IPS-15b (cell line): ENCODE measurements at regions not wholly inside any gene's neighbourhood (a gene's known extent, or its start where the extent isn't known, plus 50 kb on each side); places are given as distances from the start of the nearest gene placed in this dataset.
"Not testable (repeated sequence)": the region's sequence is repeated elsewhere in the genome, so short reads cannot be mapped to it uniquely, and the experiment has no call there.

Experiments used
- H3K27me3 ChIP-seq: one replicate; pipeline ENCODE4 v1.6.1; 2013; ENCODE audit warnings: low read length; ENCODE audit not compliant: control insufficient read depth, insufficient read depth
- H3K36me3 ChIP-seq: one replicate; pipeline ENCODE4 v1.6.1; 2013; ENCODE audit warnings: low read length; ENCODE audit not compliant: control insufficient read depth, insufficient read depth
- H3K4me1 ChIP-seq: one replicate; pipeline ENCODE4 v1.6.1; 2013; ENCODE audit warnings: mild to moderate bottlenecking, low read length; ENCODE audit not compliant: control insufficient read depth, insufficient read depth
- H3K4me3 ChIP-seq: one replicate; pipeline ENCODE4 v1.5.1; 2013; ENCODE audit warnings: low read depth, low read length
- H3K9ac ChIP-seq: one replicate; pipeline ENCODE4 v1.6.1; 2013; ENCODE audit warnings: low read depth, mild to moderate bottlenecking, low read length
- H3K9me3 ChIP-seq: one replicate; pipeline ENCODE4 v1.6.1; 2013; ENCODE audit warnings: mild to moderate bottlenecking, low read length; ENCODE audit not compliant: control insufficient read depth, insufficient read depth

DNA sequence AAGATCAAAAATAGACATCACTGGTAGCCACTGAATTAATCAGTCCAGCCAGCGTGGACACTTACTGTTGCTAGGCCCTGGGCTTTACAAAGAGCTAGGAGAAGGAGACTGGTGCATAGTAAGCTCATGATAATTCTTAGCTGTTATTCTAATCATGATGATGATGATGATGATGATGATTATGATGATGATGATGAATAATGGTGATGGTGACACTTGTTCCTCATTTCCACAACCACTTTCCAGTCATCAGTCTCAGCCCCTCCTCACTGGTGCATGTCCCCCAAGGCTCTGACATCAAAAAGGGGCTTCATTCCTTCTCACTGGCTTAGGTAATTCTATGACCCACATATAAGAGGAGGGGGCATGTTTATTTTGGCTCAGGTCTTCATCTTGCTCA, 701.0 kb downstream of the PTPRU start:
- Histone ChIP-seq H3K4me3 (no peak overlapping the region), H3K9ac (no peak overlapping the region), H3K9me3 (no peaks in the 10 kb centered on the region), H3K27me3 (no peaks in the 10 kb centered on the region), H3K36me3 (no peaks in the 10 kb centered on the region), H3K4me1 (no peaks in the 10 kb centered on the region)

- Histone ChIP-seq H3K9me3 (no peaks in the 10 kb centered on the region), H3K9ac (no peak overlapping the region), H3K36me3 (no peaks in the 10 kb centered on the region), H3K4me3 (no peak overlapping the region), H3K27me3 (no peaks in the 10 kb centered on the region), H3K4me1 (peaks cover 7% of the 10 kb centered on the region)
These were observed 699.8 kb downstream of the PTPRU start for GRCh38 chr1:29936031-29936544.

- peaks cover 7% of the 10 kb centered on the region for H3K4me1 ChIP-seq
- no peaks in the 10 kb centered on the region for H3K9me3 ChIP-seq
- no peak overlapping the region for H3K4me3 ChIP-seq
- no peak overlapping the region for H3K9ac ChIP-seq
- no peaks in the 10 kb centered on the region for H3K27me3 ChIP-seq
- H3K36me3 ChIP-seq: no peaks in the 10 kb centered on the region
These were observed 698.0 kb downstream of the PTPRU start for GRCh38 chr1:29934255-29934772.

GRCh38 chr1:29933067-29933466, 696.7 kb downstream of the PTPRU start:
- peaks cover 7% of the 10 kb centered on the region for H3K4me1 ChIP-seq
- H3K27me3 ChIP-seq: no peaks in the 10 kb centered on the region
- no peak overlapping the region for H3K9ac ChIP-seq

DNA sequence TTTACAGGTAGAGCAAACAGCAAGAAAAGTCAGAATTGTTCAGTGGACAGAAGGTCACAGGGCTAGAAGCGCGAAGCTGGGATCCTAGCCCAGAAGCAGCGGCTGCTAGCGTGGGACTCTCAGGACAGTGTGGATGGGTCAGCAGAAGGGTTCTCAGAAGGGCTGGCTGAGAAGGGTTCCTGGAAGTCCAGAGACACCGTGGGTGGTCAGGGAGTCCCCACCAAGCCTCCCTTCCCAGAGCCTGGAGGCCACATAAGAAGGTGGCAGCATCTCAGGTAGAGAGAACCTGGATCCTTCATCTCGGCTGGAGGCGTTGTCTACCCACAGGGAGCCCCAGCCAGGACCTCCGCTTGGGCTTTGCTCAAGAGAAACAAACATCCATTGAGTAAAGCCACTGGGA, 696.3 kb downstream of the PTPRU start:
- Histone ChIP-seq H3K9me3 (no peaks in the 10 kb centered on the region), H3K4me3 (no peak overlapping the region), H3K4me1 (peaks cover 7% of the 10 kb centered on the region), H3K9ac (no peak overlapping the region), H3K36me3 (no peaks in the 10 kb centered on the region), H3K27me3 (no peaks in the 10 kb centered on the region)

More at GRCh38 chr1:29933067-29933466, 696.7 kb downstream of the PTPRU start:
- no peaks in the 10 kb centered on the region for H3K36me3 ChIP-seq
- no peaks in the 10 kb centered on the region for H3K9me3 ChIP-seq
- no peak overlapping the region for H3K4me3 ChIP-seq

DNA sequence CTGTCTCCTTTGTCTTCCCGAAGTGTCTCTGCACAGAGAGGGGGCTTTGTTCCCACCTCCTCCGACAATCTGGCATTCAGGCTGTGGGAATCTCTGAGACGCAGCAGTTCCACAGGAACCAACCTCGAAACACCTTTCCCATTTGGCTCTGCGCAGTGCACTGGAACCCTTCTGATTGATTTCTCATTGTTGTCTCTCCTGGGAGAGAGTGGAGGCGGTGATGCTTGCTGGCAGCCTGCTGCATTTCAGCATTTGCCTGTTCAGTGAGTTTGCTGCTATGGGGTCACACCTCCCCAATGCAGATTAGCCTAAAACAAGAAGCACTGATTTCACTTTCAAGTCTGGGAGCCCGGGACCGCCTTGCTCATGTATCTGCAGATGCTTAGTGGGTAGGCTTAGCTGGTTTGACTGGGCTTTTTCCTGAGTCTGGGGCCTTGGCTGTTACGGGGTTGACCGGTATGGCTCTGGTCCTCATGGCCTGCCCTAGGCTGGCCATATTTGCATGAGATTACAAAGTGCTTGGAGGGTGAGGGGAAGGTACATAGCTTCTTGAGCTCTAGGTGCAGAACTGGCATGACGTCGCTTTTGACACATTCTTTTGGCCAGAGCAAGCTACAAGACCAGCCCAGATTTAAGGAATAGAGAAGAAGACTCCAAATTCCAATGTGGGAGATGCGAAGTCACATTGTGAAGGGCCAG, 695.3 kb downstream of the PTPRU start:
- Histone ChIP-seq H3K36me3 (no peaks in the 10 kb centered on the region), H3K4me1 (peaks cover 7% of the 10 kb centered on the region), H3K9me3 (no peaks in the 10 kb centered on the region), H3K27me3 (no peaks in the 10 kb centered on the region), H3K4me3 (no peak overlapping the region), H3K9ac (no peak overlapping the region)

GRCh38 chr1:29925058-29925457, 688.7 kb downstream of the PTPRU start:
- H3K9me3 ChIP-seq: no peaks in the 10 kb centered on the region
- H3K4me3 ChIP-seq: no peak overlapping the region
- peaks cover 8% of the 10 kb centered on the region for H3K4me1 ChIP-seq
- no peaks in the 10 kb centered on the region for H3K36me3 ChIP-seq
- H3K27me3 ChIP-seq: no peaks in the 10 kb centered on the region
- H3K9ac ChIP-seq: no peak overlapping the region

DNA sequence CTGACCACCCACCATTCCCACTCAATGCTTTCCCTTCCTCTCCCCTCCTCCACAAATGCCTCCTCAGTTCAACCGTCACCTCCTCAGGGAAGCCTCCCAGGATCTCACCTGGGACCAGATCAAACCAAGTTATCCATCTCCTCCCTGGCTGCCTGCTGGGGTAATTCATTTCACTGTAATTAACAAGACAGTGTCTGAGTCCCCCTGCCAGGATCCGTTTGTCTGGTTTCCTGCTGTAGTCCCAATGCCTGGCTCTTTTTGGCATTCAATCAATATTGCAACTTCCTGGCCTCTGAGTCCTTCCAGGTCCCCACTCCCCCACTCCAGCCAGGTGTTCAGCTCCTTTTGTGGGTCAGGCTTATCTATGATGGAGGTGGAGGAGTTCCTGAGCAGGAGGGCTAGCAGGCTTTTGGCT, 687.7 kb downstream of the PTPRU start:
- Histone ChIP-seq H3K9ac (no peak overlapping the region), H3K27me3 (no peaks in the 10 kb centered on the region), H3K9me3 (no peaks in the 10 kb centered on the region), H3K36me3 (no peaks in the 10 kb centered on the region), H3K4me3 (no peak overlapping the region), H3K4me1 (peaks cover 8% of the 10 kb centered on the region)

GRCh38 chr1:29921741-29922140, 685.4 kb downstream of the PTPRU start:
- H3K9ac ChIP-seq: no peak overlapping the region
- no peak overlapping the region for H3K4me3 ChIP-seq
- H3K4me1 ChIP-seq: peaks cover 8% of the 10 kb centered on the region
- no peaks in the 10 kb centered on the region for H3K36me3 ChIP-seq
- no peaks in the 10 kb centered on the region for H3K27me3 ChIP-seq
- H3K9me3 ChIP-seq: no peaks in the 10 kb centered on the region

- H3K9ac ChIP-seq: no peak overlapping the region
- H3K4me3 ChIP-seq: no peak overlapping the region
- peaks cover 8% of the 10 kb centered on the region for H3K4me1 ChIP-seq
- H3K36me3 ChIP-seq: no peaks in the 10 kb centered on the region
- no peaks in the 10 kb centered on the region for H3K27me3 ChIP-seq
- H3K9me3 ChIP-seq: no peaks in the 10 kb centered on the region
These were observed 684.5 kb downstream of the PTPRU start for GRCh38 chr1:29920784-29921183.

DNA sequence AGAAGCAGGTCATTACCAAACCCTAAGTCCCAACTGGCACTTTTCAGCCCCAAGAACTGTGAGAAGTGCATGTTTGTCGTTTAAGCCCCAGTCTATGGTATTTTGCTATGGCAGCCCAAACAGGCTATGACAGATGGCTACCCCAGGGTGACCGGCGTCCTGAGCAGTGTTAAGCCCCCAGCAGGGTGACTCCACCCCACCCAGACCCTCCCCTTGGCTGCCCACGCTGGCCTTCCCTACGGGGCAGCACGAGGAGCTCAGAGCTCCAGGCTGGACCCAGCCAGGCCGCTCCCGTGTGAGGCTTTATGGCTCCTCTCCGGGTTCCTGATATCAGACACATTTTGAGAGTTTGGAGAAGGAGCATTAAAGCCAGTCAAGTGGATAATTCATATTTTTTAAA, 684.0 kb downstream of the PTPRU start:
- no peaks in the 10 kb centered on the region for H3K36me3 ChIP-seq
- no peak overlapping the region for H3K9ac ChIP-seq
- H3K27me3 ChIP-seq: no peaks in the 10 kb centered on the region

GRCh38 chr1:29919041-29919440, 682.7 kb downstream of the PTPRU start:
- not testable (repeated sequence) for H3K9me3 ChIP-seq, H3K9ac ChIP-seq, H3K4me1 ChIP-seq, H3K4me3 ChIP-seq, H3K27me3 ChIP-seq, H3K36me3 ChIP-seq

More for the DNA sequence above, 684.0 kb downstream of the PTPRU start:
- H3K9me3 ChIP-seq: no peaks in the 10 kb centered on the region
- H3K4me1 ChIP-seq: peaks cover 8% of the 10 kb centered on the region
- H3K4me3 ChIP-seq: no peak overlapping the region
